HEK293 (cell line): ENCODE measurements at regions not wholly inside any gene's neighbourhood (a gene's known extent, or its start where the extent isn't known, plus 50 kb on each side); places are given as distances from the start of the nearest gene placed in this dataset.

Experiments
- CTCF ChIA-PET: fragments of 350-600 bp; formaldehyde crosslinking; extraction: SDS; loops from one replicate; lab custom pipeline; 2021; ENCODE audit warnings: antibody characterized with exemption; lab: Yijun Ruan, JAX
- POLR2A ChIA-PET: fragments of 300-600 bp; formaldehyde crosslinking; extraction: SDS; loops from one replicate; lab custom pipeline; 2020; ENCODE audit warnings: antibody characterized with exemption, inconsistent platforms; lab: Yijun Ruan, JAX
- H3K27ac ChIP-seq: fragments of 200-500 bp; sonication (Bioruptor generic); 2 replicates; pipeline ENCODE4 v1.5.1; 2014; ENCODE audit warnings: low read depth, low read length, control low read depth, inconsistent platforms; ENCODE audit errors: extremely low read depth
- H3K36me3 ChIP-seq, 2 experiments: fragments of 200-500 bp in 1 of 2; sonication (Bioruptor generic) in 1 of 2; 1 replicate in 1 of 2; 2 replicates in 1 of 2; pipeline ENCODE4 v1.5.1; 2014 to 2017; ENCODE audit warnings: inconsistent platforms in 2 of 2, low read length in 2 of 2; ENCODE audit not compliant: control insufficient read depth in 2 of 2, insufficient read depth in 1 of 2
- H3K4me1 ChIP-seq: fragments of 200-500 bp; sonication (Bioruptor generic); 2 replicates; pipeline ENCODE4 v1.5.1; 2014; ENCODE audit warnings: mild to moderate bottlenecking, low read length, inconsistent platforms; ENCODE audit not compliant: control insufficient read depth, insufficient read depth
- H3K4me3 ChIP-seq: 2 replicates; pipeline ENCODE4 v1.5.1; 2011; ENCODE audit warnings: low read depth, mild to moderate bottlenecking, control low read depth, low read length, moderate library complexity
- H3K9me3 ChIP-seq: fragments of 200-500 bp; sonication (Bioruptor generic); 2 replicates; pipeline ENCODE4 v1.5.1; 2014; ENCODE audit warnings: low read depth, low read length, inconsistent platforms; ENCODE audit not compliant: control insufficient read depth, insufficient read depth
- ELK4 ChIP-seq: IDR thresholded peaks from 2 replicates; pipeline ENCODE4 v1.6.1; 2011; ENCODE audit warnings: mild to moderate bottlenecking, low read depth, low read length, borderline replicate concordance
- FEZF1 ChIP-seq: fragments of 450-650 bp; formaldehyde crosslinking; IDR thresholded peaks from 2 replicates; pipeline ENCODE4 v1.5.1; 2016; ENCODE audit warnings: missing biosample characterization, missing genetic modification characterization
- HOXC10 ChIP-seq: sonication (generic); formaldehyde crosslinking; IDR thresholded peaks from 2 replicates; pipeline ENCODE4 v1.8.1; 2023; ENCODE audit warnings: mild to moderate bottlenecking, missing genetic modification reagents
- KLF7 ChIP-seq: fragments of 450-650 bp; formaldehyde crosslinking; IDR thresholded peaks from 2 replicates; pipeline ENCODE4 v1.5.1; 2016; ENCODE audit warnings: missing biosample characterization, missing genetic modification characterization, borderline replicate concordance
- ZEB2 ChIP-seq: fragments of 450-650 bp; formaldehyde crosslinking; IDR thresholded peaks from 2 replicates; pipeline ENCODE4 v1.5.1; 2016; ENCODE audit warnings: missing biosample characterization, missing genetic modification characterization
- ZNF112 ChIP-seq: fragments of 450-650 bp; formaldehyde crosslinking; IDR thresholded peaks from 2 replicates; pipeline ENCODE4 v1.5.0; 2017; ENCODE audit warnings: missing biosample characterization, missing genetic modification characterization
- ZNF140 ChIP-seq: fragments of 450-650 bp; formaldehyde crosslinking; IDR thresholded peaks from 2 replicates; pipeline ENCODE4 v1.5.1; 2016; ENCODE audit warnings: missing biosample characterization, missing genetic modification characterization
- ZNF155 ChIP-seq: fragments of 450-650 bp; formaldehyde crosslinking; IDR thresholded peaks from 2 replicates; pipeline ENCODE4 v1.5.1; 2016; ENCODE audit warnings: missing biosample characterization, missing genetic modification characterization
- ZNF26 ChIP-seq: fragments of 450-650 bp; formaldehyde crosslinking; IDR thresholded peaks from 2 replicates; pipeline ENCODE4 v1.5.1; 2016; ENCODE audit warnings: missing biosample characterization, missing genetic modification characterization
- ZNF280D ChIP-seq: fragments of 450-650 bp; formaldehyde crosslinking; IDR thresholded peaks from 2 replicates; pipeline ENCODE4 v1.5.1; 2016; ENCODE audit warnings: missing biosample characterization, missing genetic modification characterization
- ZNF292 ChIP-seq: fragments of 450-650 bp; formaldehyde crosslinking; IDR thresholded peaks from 2 replicates; pipeline ENCODE4 v1.5.1; 2016; ENCODE audit warnings: low read depth, missing biosample characterization, missing genetic modification characterization, borderline replicate concordance
- ZNF335 ChIP-seq: fragments of 450-650 bp; formaldehyde crosslinking; conservative IDR thresholded peaks from 2 replicates; pipeline ENCODE4 v1.5.1; 2016; ENCODE audit warnings: missing biosample characterization, missing genetic modification characterization
- ZNF404 ChIP-seq: fragments of 450-650 bp; formaldehyde crosslinking; IDR thresholded peaks from 2 replicates; pipeline ENCODE4 v1.5.1; 2017; ENCODE audit warnings: missing biosample characterization, missing genetic modification characterization
- ZNF423 ChIP-seq: fragments of 450-650 bp; formaldehyde crosslinking; IDR thresholded peaks from 2 replicates; pipeline ENCODE4 v1.5.1; 2016; ENCODE audit warnings: missing biosample characterization, missing genetic modification characterization
- ZNF514 ChIP-seq: fragments of 450-650 bp; formaldehyde crosslinking; IDR thresholded peaks from 2 replicates; pipeline ENCODE4 v1.5.1; 2016; ENCODE audit warnings: missing biosample characterization, missing genetic modification characterization
- ZNF560 ChIP-seq: fragments of 450-650 bp; formaldehyde crosslinking; IDR thresholded peaks from 2 replicates; pipeline ENCODE4 v1.5.1; 2017; ENCODE audit warnings: missing biosample characterization, missing genetic modification characterization, borderline replicate concordance
- ZNF585B ChIP-seq: fragments of 450-650 bp; formaldehyde crosslinking; IDR thresholded peaks from 2 replicates; pipeline ENCODE4 v1.5.1; 2016; ENCODE audit warnings: missing biosample characterization, missing genetic modification characterization
- ZNF704 ChIP-seq: fragments of 450-650 bp; formaldehyde crosslinking; IDR thresholded peaks from 2 replicates; pipeline ENCODE4 v1.5.1; 2016; ENCODE audit warnings: missing biosample characterization, missing genetic modification characterization

GRCh38 chr20:48563191-48563870 is 264.5 kb downstream of the PREX1 start (continued):
- TF ChIP-seq ZNF26 (tag by site-specific recombination) = no peak
- TF ChIP-seq ZNF585B = no peak
- no peak for TF ChIP-seq ZNF155 (tag by site-specific recombination)
- TF ChIP-seq ZNF112 = no peak

- no peaks in the 10 kb centered on the region for H3K36me3 ChIP-seq
- TF ChIP-seq FEZF1 (tag by site-specific recombination) (no peak), ZNF560 (tag by site-specific recombination) (no peak), ZNF335 (tag by site-specific recombination) (no peak), ZNF423 (no peak), ZNF140 (tag by site-specific recombination) (no peak), ZNF514 (tag by site-specific recombination) (no peak), KLF7 (tag by site-specific recombination) (no peak), ZNF292 (tag by site-specific recombination) (no peak), ELK4 (no peak), ZEB2 (tag by site-specific recombination) (no peak), ZNF704 (tag by site-specific recombination) (no peak), ZNF280D (tag by site-specific recombination) (no peak), ZNF404 (tag by site-specific recombination) (no peak), HOXC10 (CRISPR knock-in tag) (no peak)
- CTCF ChIA-PET = interaction anchor here (1.1 to 1.9 kb wide), 2 partner anchors 58 to 233 kb away, joined by 4 to 7 read pairs; no protein-coding TSS in a partner anchor
- no peak overlapping the region for H3K27ac ChIP-seq
- H3K4me3 ChIP-seq = no peak overlapping the region
- no peaks in the 10 kb centered on the region for H3K4me1 ChIP-seq
- no peaks in the 10 kb centered on the region for H3K9me3 ChIP-seq
- POLR2A ChIA-PET = no interaction called here
Observed at GRCh38 chr20:48562586-48563116, 265.1 kb downstream of the PREX1 start.
